ENCODE measurements at regions not wholly inside any gene's neighbourhood (a gene's known extent, or its start where the extent isn't known, plus 50 kb on each side); places are given as distances from the start of the nearest gene placed in this dataset.

GRCh38 chr7:57364933-57365710, 84.9 kb upstream of the ZNF716 start:
- no peak for DNase-seq (ENCODE audit: low spot score)

GRCh38 chr7:57367171-57367570, 82.8 kb upstream of the ZNF716 start:
- DNase-seq (ENCODE audit: low spot score): no peak

- no peak for DNase-seq (ENCODE audit: low spot score)
Measured at GRCh38 chr7:57370066-57370738, 79.8 kb upstream of the ZNF716 start.

GRCh38 chr7:57370739-57371098, 79.3 kb upstream of the ZNF716 start:
- DNase-seq (ENCODE audit: low spot score): no peak

- DNase-seq (ENCODE audit: low spot score): no peak
Measured at GRCh38 chr7:57375783-57376182, 74.2 kb upstream of the ZNF716 start.

- no peak for DNase-seq (ENCODE audit: low spot score)
Measured at GRCh38 chr7:57381581-57381980, 68.4 kb upstream of the ZNF716 start.

GRCh38 chr7:57384380-57384779, 65.6 kb upstream of the ZNF716 start:
- no peak for DNase-seq (ENCODE audit: low spot score)

GRCh38 chr7:57385668-57386067, 64.3 kb upstream of the ZNF716 start:
- DNase-seq (ENCODE audit: low spot score): no peak

GRCh38 chr7:57388761-57389160, 61.2 kb upstream of the ZNF716 start:
- no peak for DNase-seq (ENCODE audit: low spot score)

- DNase-seq (ENCODE audit: low spot score): no peak
Measured at GRCh38 chr7:57398548-57398947, 51.4 kb upstream of the ZNF716 start.

GRCh38 chr7:57399251-57399940, 50.6 kb upstream of the ZNF716 start:
- no peak for DNase-seq (ENCODE audit: low spot score)

- DNase-seq (ENCODE audit: low spot score): no peak
Measured at GRCh38 chr7:57399972-57400371, 50.0 kb upstream of the ZNF716 start.

Small RNA genes in the stretch of these regions (small RNA-seq; reads per million reads assigned to genes)
- 0 to 0.04 reads per million in 2 experiments for gene RNU7-157P

Data from SK-N-DZ (cell line).